Parathyroid adenoma (tissue), 2 donors: ENCODE measurements at regions not wholly inside any gene's neighbourhood (a gene's known extent, or its start where the extent isn't known, plus 50 kb on each side); places are given as distances from the start of the nearest gene placed in this dataset.

ENCODE experiments used
- H2AFZ ChIP-seq: fragments of 300-600 bp; sonication (generic); one replicate; pipeline ENCODE4 v1.7.0; 2017; ENCODE audit warnings: antibody characterized with exemption, mild to moderate bottlenecking
- H3K27ac ChIP-seq: fragments of 300-600 bp; sonication (generic); one replicate; pipeline ENCODE4 v1.7.0; 2017
- H3K27me3 ChIP-seq: fragments of 300-600 bp; sonication (generic); one replicate; pipeline ENCODE4 v1.7.0; 2017; ENCODE audit warnings: low read length; ENCODE audit not compliant: control insufficient read depth, insufficient read depth
- H3K36me3 ChIP-seq: fragments of 300-600 bp; sonication (generic); one replicate; pipeline ENCODE4 v1.7.0; 2017; ENCODE audit warnings: low read length; ENCODE audit not compliant: control insufficient read depth, insufficient read depth
- H3K4me1 ChIP-seq: fragments of 300-600 bp; sonication (generic); one replicate; pipeline ENCODE4 v1.7.0; 2017; ENCODE audit warnings: control low read depth
- H3K4me2 ChIP-seq: fragments of 300-600 bp; sonication (generic); one replicate; pipeline ENCODE4 v1.7.0; 2017; ENCODE audit warnings: low read length
- H3K4me3 ChIP-seq: fragments of 300-600 bp; sonication (generic); one replicate; pipeline ENCODE4 v1.7.0; 2017; ENCODE audit warnings: low read depth, low read length
- H3K79me2 ChIP-seq: fragments of 300-600 bp; sonication (generic); one replicate; pipeline ENCODE4 v1.7.0; 2017; ENCODE audit warnings: control low read depth
- H3K9ac ChIP-seq: fragments of 300-600 bp; sonication (generic); one replicate; pipeline ENCODE4 v1.7.0; 2017; ENCODE audit warnings: mild to moderate bottlenecking
- H3K9me3 ChIP-seq: fragments of 300-600 bp; sonication (generic); one replicate; pipeline ENCODE4 v1.7.0; 2017; ENCODE audit warnings: low read length; ENCODE audit not compliant: control insufficient read depth
- TF ChIP-seq, protein P1 (sequence below): fragments of 300-600 bp; sonication (generic); IDR thresholded peaks from one replicate; pipeline ENCODE4 v1.7.0; 2017; ENCODE audit warnings: antibody characterized with exemption, mild to moderate bottlenecking
- donor health status: primary hyperparathyroidism.

DNA sequence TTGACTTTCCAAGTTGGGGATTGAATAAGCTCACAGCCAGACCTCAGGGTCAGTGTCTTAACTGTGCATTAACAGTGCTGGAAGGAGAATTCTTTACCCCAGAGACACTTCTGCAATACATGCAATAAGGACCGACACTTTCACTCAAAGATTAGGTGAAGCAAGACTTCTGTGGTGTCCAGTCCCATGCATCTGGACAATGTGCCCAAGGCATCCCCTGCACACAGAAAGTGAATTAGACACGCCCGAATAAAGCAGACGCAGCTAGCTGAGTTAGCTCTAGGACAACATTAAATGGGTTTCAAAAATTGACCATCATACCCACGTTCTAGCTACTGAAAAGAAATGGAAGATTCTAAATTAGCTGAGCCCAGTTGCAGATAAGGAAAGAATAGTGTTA is 223.9 kb upstream of the NR2F2 start:
- H3K27me3 ChIP-seq, result no peaks in the 10 kb centered on the region
- no peaks in the 10 kb centered on the region for H3K4me1 ChIP-seq
- H3K4me2 ChIP-seq, result no peak overlapping the region
- no peaks in the 10 kb centered on the region for H3K79me2 ChIP-seq
- H3K27ac ChIP-seq, result no peak overlapping the region
- TF ChIP-seq, protein P1, sequence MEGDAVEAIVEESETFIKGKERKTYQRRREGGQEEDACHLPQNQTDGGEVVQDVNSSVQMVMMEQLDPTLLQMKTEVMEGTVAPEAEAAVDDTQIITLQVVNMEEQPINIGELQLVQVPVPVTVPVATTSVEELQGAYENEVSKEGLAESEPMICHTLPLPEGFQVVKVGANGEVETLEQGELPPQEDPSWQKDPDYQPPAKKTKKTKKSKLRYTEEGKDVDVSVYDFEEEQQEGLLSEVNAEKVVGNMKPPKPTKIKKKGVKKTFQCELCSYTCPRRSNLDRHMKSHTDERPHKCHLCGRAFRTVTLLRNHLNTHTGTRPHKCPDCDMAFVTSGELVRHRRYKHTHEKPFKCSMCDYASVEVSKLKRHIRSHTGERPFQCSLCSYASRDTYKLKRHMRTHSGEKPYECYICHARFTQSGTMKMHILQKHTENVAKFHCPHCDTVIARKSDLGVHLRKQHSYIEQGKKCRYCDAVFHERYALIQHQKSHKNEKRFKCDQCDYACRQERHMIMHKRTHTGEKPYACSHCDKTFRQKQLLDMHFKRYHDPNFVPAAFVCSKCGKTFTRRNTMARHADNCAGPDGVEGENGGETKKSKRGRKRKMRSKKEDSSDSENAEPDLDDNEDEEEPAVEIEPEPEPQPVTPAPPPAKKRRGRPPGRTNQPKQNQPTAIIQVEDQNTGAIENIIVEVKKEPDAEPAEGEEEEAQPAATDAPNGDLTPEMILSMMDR, result no peak
- H2AFZ ChIP-seq, result no peak overlapping the region
- no peaks in the 10 kb centered on the region for H3K9me3 ChIP-seq
- H3K4me3 ChIP-seq, result no peak overlapping the region
- no peak overlapping the region for H3K9ac ChIP-seq
- no peaks in the 10 kb centered on the region for H3K36me3 ChIP-seq

DNA sequence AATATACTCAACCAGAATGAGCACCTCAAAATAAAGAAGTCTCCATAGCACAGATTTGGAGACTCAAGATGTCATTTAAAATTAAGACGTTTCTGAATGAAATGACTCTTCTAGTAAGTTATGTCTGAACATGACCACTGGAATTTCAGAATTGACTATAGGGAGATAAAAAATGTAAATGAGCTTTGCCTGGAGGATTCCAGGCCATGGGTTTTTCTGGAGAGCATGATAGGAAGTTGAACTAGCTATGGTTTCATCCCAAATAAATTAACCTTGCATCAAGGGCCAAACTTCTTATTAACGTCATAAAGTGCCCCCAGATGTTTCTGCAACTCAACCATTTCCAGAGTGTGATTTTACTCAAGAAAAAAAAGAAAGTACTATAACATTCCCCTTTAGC is 222.6 kb upstream of the NR2F2 start:
- no peak overlapping the region for H3K4me2 ChIP-seq

DNA sequence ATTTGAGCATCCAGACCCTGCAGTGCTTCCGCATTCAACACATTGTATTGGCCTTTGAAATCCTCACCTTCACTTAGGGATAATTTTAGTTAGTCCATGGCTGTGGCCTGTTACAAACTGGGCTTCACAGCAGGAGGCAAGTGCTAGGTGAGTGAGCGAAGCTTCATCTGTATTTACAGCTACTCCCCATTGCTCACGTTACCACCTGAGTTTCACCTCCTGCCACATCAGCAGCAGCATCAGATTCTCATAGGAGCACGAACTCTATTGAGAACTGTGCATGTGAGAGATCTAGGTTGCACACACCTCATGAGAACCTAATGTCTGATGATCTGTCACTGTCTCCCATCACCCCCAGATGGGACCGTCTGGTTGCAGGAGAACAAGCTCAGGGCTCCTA is 222.1 kb upstream of the NR2F2 start:
- no peaks in the 10 kb centered on the region for H3K36me3 ChIP-seq
- H3K4me2 ChIP-seq, result no peak overlapping the region
- no peaks in the 10 kb centered on the region for H3K4me1 ChIP-seq
- H3K9ac ChIP-seq, result no peak overlapping the region
- TF ChIP-seq, protein P1, result no peak
- no peaks in the 10 kb centered on the region for H3K9me3 ChIP-seq
- H3K27me3 ChIP-seq, result no peaks in the 10 kb centered on the region
- no peak overlapping the region for H3K27ac ChIP-seq
- H3K4me3 ChIP-seq, result no peak overlapping the region
- H3K79me2 ChIP-seq, result no peaks in the 10 kb centered on the region
- H2AFZ ChIP-seq, result no peak overlapping the region

More for the DNA sequence above, 222.6 kb upstream of the NR2F2 start:
- Histone ChIP-seq H3K79me2 (no peaks in the 10 kb centered on the region), H3K27ac (no peak overlapping the region), H3K9ac (no peak overlapping the region), H2AFZ (no peak overlapping the region), H3K4me3 (no peak overlapping the region), H3K4me1 (no peaks in the 10 kb centered on the region), H3K27me3 (no peaks in the 10 kb centered on the region), H3K36me3 (no peaks in the 10 kb centered on the region), H3K9me3 (no peaks in the 10 kb centered on the region)
- TF ChIP-seq, protein P1, result no peak

DNA sequence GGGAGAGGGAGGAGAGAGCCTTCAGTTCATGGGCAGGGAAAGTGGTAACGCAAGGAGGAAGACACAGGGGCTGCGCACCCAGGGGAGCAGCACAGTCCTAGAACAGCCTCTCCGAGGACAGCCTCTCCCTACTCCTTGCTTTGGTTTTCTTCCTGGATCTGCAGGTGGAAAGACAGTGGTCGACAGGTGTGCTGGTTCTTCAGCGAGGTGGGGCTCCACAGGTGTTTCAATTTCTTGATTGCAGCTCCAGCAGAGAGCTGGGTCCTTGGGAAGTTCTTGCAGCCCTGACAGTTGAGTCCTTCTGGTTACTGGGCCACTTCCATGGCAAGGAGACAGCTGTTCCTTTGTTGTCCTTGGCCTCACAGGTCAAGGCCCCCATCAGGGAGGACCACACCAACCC is 220.7 kb upstream of the NR2F2 start:
- Histone ChIP-seq H3K27me3 (no peaks in the 10 kb centered on the region), H2AFZ (no peak overlapping the region), H3K27ac (no peak overlapping the region), H3K4me3 (no peak overlapping the region), H3K79me2 (no peaks in the 10 kb centered on the region), H3K4me1 (no peaks in the 10 kb centered on the region), H3K9ac (no peak overlapping the region), H3K4me2 (no peak overlapping the region), H3K36me3 (no peaks in the 10 kb centered on the region), H3K9me3 (no peaks in the 10 kb centered on the region)
- TF ChIP-seq, protein P1, result no peak

DNA sequence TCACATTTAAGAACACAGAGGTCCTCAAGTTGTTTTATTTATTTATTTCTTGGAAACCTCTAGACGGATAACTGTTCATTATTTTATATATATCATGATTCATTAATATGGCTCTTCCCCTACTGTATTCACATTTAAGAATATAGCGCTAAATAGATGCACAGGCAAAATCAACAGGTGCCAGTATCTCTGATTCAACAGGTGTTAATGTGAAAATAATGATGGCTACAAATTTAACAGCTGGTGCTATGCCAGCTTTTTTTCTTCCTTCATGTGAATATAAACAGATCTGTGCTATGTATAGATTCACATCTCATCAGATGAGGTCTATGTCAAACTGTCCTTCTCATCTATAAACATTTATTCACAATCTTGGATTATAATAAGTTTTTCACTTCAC is 218.5 kb upstream of the NR2F2 start:
- no peaks in the 10 kb centered on the region for H3K36me3 ChIP-seq
- H3K9ac ChIP-seq, result no peak overlapping the region
- H3K79me2 ChIP-seq, result no peaks in the 10 kb centered on the region
- H3K4me3 ChIP-seq, result no peak overlapping the region
- no peaks in the 10 kb centered on the region for H3K4me1 ChIP-seq
- H3K27me3 ChIP-seq, result no peaks in the 10 kb centered on the region
- no peaks in the 10 kb centered on the region for H3K9me3 ChIP-seq
- H2AFZ ChIP-seq, result no peak overlapping the region
- H3K4me2 ChIP-seq, result no peak overlapping the region
- no peak overlapping the region for H3K27ac ChIP-seq
- TF ChIP-seq, protein P1, result no peak
